Heart left ventricle (tissue), 13 donors: ENCODE measurements at regions not wholly inside any gene's neighbourhood (a gene's known extent, or its start where the extent isn't known, plus 50 kb on each side); places are given as distances from the start of the nearest gene placed in this dataset.

Experiments used
- POLR2A ChIP-seq, 2 donors: fragments of 450-650 bp; IDR thresholded peaks; one replicate each; pipeline ENCODE4 v1.6.1; 2017; ENCODE audit warnings: antibody characterized with exemption in 2 of 2, mild to moderate bottlenecking in 2 of 2, moderate library complexity in 2 of 2
- TF ChIP-seq, protein P1 (sequence below), 12 donors: fragments of 200-600 bp; sonication (generic) in 4 of 12; IDR thresholded peaks; one replicate each; pipeline versions ENCODE4 v1.5.0 to v1.8.0; 2018 to 2022; ENCODE audit warnings: antibody characterized with exemption in 12 of 12, mild to moderate bottlenecking in 5 of 12
- donor health status: ischemic (EF 13 %, LVEDD 7.1; RV severe dilation, severe dysfunction).
- donor health status: DM: no; HTN: yes; CAD: no.
- donor health status: DM: no; HTN: no; CAD: no.
- donor health status: ischemic (EF 25% LVEDD 6.9; RV normal size, moderate dysfunction).
- donor health status: ischemic (EF 25% LVEDD 5.7; RV mildly dilated, moderate dysfunction).
- donor health status: ischemic (EF 35%, LVEDD 5.7; RV mildly dilated, moderate dysfunction).
- donor health status: nonischemic (EF 11% LVEDD 7.7; RV severe dilation, severe dysfunction).
- donor health status: DM: yes; HTN: yes; CAD: no.
- donor health status: PGD.
- donor health status: ischemic (EF 29% LVEDD 5.4; RV normal size, mild dysfunction).
- donor health status: nonischemic (EF 23%, LVEDD 6.1; RV moderate dilation, normal function).

DNA sequence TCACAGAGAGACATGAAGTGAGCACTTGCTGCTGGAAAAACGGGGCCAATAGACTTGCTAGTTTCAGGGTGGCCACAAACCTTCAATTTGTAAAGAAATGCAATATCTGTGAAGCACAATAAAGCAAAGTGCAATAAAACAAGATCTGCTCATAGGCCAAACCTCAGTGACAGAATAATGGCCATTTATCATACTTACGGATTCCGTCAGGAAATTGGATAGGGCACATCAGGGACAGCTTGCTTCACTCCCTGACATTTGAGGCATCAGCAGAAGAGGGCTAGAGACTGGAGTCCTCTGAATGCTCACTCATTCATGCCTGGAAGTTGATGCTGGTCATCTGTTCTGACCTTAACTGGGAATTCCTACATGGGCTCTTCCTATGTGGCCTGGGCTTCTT lies 165.5 kb upstream of the OPRM1 start:
- TF ChIP-seq, protein P1, sequence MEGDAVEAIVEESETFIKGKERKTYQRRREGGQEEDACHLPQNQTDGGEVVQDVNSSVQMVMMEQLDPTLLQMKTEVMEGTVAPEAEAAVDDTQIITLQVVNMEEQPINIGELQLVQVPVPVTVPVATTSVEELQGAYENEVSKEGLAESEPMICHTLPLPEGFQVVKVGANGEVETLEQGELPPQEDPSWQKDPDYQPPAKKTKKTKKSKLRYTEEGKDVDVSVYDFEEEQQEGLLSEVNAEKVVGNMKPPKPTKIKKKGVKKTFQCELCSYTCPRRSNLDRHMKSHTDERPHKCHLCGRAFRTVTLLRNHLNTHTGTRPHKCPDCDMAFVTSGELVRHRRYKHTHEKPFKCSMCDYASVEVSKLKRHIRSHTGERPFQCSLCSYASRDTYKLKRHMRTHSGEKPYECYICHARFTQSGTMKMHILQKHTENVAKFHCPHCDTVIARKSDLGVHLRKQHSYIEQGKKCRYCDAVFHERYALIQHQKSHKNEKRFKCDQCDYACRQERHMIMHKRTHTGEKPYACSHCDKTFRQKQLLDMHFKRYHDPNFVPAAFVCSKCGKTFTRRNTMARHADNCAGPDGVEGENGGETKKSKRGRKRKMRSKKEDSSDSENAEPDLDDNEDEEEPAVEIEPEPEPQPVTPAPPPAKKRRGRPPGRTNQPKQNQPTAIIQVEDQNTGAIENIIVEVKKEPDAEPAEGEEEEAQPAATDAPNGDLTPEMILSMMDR (IDR thresholded peaks at IDR 0.05): no peak
- no peak for TF ChIP-seq POLR2A (IDR thresholded peaks at IDR 0.05)
